ENCODE measurements at regions not wholly inside any gene's neighbourhood (a gene's known extent, or its start where the extent isn't known, plus 50 kb on each side); places are given as distances from the start of the nearest gene placed in this dataset.

GRCh38 chrY:12517338-12517737, 183.7 kb upstream of the USP9Y start:
- in situ Hi-C loops (cut with HindIII; ENCODE audit: low pct_unique_long_range_greater_than_20kb, low sequenced_read_pairs): no loop called here
- DNase-seq (ENCODE audit: low read depth): no peak

- no peak for DNase-seq (ENCODE audit: low read depth)
- in situ Hi-C loops (cut with HindIII; ENCODE audit: low pct_unique_long_range_greater_than_20kb, low sequenced_read_pairs): no loop called here
Measured at GRCh38 chrY:12525206-12525605, 175.8 kb upstream of the USP9Y start.

GRCh38 chrY:12526362-12527063, 174.5 kb upstream of the USP9Y start:
- in situ Hi-C loops (cut with HindIII; ENCODE audit: low pct_unique_long_range_greater_than_20kb, low sequenced_read_pairs): no loop called here
- DNase-seq (ENCODE audit: low read depth): no peak

- no peak for DNase-seq (ENCODE audit: low read depth)
- in situ Hi-C loops (cut with HindIII; ENCODE audit: low pct_unique_long_range_greater_than_20kb, low sequenced_read_pairs): no loop called here
Measured at GRCh38 chrY:12537226-12537854, 163.7 kb upstream of the USP9Y start.

GRCh38 chrY:12546746-12547420, 154.1 kb upstream of the USP9Y start:
- in situ Hi-C loops (cut with HindIII; ENCODE audit: low pct_unique_long_range_greater_than_20kb, low sequenced_read_pairs): no loop called here
- no peak for DNase-seq (ENCODE audit: low read depth)

- in situ Hi-C loops (cut with HindIII; ENCODE audit: low pct_unique_long_range_greater_than_20kb, low sequenced_read_pairs): no loop called here
- no peak for DNase-seq (ENCODE audit: low read depth)
Measured at GRCh38 chrY:12552471-12553283, 148.4 kb upstream of the USP9Y start.

- no peak for DNase-seq (ENCODE audit: low read depth)
- in situ Hi-C loops (cut with HindIII; ENCODE audit: low pct_unique_long_range_greater_than_20kb, low sequenced_read_pairs): no loop called here
Measured at GRCh38 chrY:12553909-12554308, 147.1 kb upstream of the USP9Y start.

GRCh38 chrY:12555005-12555404, 146.0 kb upstream of the USP9Y start:
- in situ Hi-C loops (cut with HindIII; ENCODE audit: low pct_unique_long_range_greater_than_20kb, low sequenced_read_pairs): no loop called here
- DNase-seq (ENCODE audit: low read depth): no peak

- DNase-seq (ENCODE audit: low read depth): no peak
- in situ Hi-C loops (cut with HindIII; ENCODE audit: low pct_unique_long_range_greater_than_20kb, low sequenced_read_pairs): no loop called here
Measured at GRCh38 chrY:12559007-12559406, 142.0 kb upstream of the USP9Y start.

- DNase-seq (ENCODE audit: low read depth): no peak
- in situ Hi-C loops (cut with HindIII; ENCODE audit: low pct_unique_long_range_greater_than_20kb, low sequenced_read_pairs): no loop called here
Measured at GRCh38 chrY:12576278-12576677, 124.8 kb upstream of the USP9Y start.

GRCh38 chrY:12593532-12594216, 107.4 kb upstream of the USP9Y start:
- DNase-seq (ENCODE audit: low read depth): no peak
- in situ Hi-C loops (cut with HindIII; ENCODE audit: low pct_unique_long_range_greater_than_20kb, low sequenced_read_pairs): no loop called here

GRCh38 chrY:12598783-12599182, 102.2 kb upstream of the USP9Y start:
- in situ Hi-C loops (cut with HindIII; ENCODE audit: low pct_unique_long_range_greater_than_20kb, low sequenced_read_pairs): no loop called here
- no peak for DNase-seq (ENCODE audit: low read depth)

- in situ Hi-C loops (cut with HindIII; ENCODE audit: low pct_unique_long_range_greater_than_20kb, low sequenced_read_pairs): no loop called here
Measured at GRCh38 chrY:12605426-12605825, 95.6 kb upstream of the USP9Y start.

GRCh38 chrY:12610861-12611260, 90.2 kb upstream of the USP9Y start:
- in situ Hi-C loops (cut with HindIII; ENCODE audit: low pct_unique_long_range_greater_than_20kb, low sequenced_read_pairs): no loop called here
- no peak for DNase-seq (ENCODE audit: low read depth)

More at GRCh38 chrY:12605426-12605825, 95.6 kb upstream of the USP9Y start:
- DNase-seq (ENCODE audit: low read depth): no peak

- in situ Hi-C loops (cut with HindIII; ENCODE audit: low pct_unique_long_range_greater_than_20kb, low sequenced_read_pairs): no loop called here
- DNase-seq (ENCODE audit: low read depth): no peak
Measured at GRCh38 chrY:12615733-12616446, 85.1 kb upstream of the USP9Y start.

GRCh38 chrY:12621454-12622081, 79.5 kb upstream of the USP9Y start:
- DNase-seq (ENCODE audit: low read depth): no peak
- in situ Hi-C loops (cut with HindIII; ENCODE audit: low pct_unique_long_range_greater_than_20kb, low sequenced_read_pairs): no loop called here

- in situ Hi-C loops (cut with HindIII; ENCODE audit: low pct_unique_long_range_greater_than_20kb, low sequenced_read_pairs): no loop called here
- no peak for DNase-seq (ENCODE audit: low read depth)
Measured at GRCh38 chrY:12623204-12623603, 77.8 kb upstream of the USP9Y start.

Data from Caki2 (cell line).